K562 (cell line): ENCODE measurements at regions not wholly inside any gene's neighbourhood (a gene's known extent, or its start where the extent isn't known, plus 50 kb on each side); places are given as distances from the start of the nearest gene placed in this dataset.

Experiments used
- ATAC-seq: fragments of 200-7000 bp; cut with Tn5 transposase; 3 replicates; pipeline ENCODE4 v1.9.1; 2020; ENCODE audit warnings: moderate library complexity
- BruUV-seq: library from RNA; stranded (reverse); fragments of 400-500 nt; replicated peaks from 2 replicates; lab custom pipeline; 2021; lab: Mats Ljungman, UMichigan
- CTCF ChIA-PET: fragments of 300-600 bp; formaldehyde crosslinking; extraction: SDS; loops from one replicate; lab custom pipeline; 2021; ENCODE audit warnings: low intra/inter-chr PET ratio; lab: Yijun Ruan, JAX
- POLR2A ChIA-PET: fragments of 300-600, 350-650 bp; sonication (Branson Sonifier 250); formaldehyde crosslinking; extraction: SDS; loops from one replicate; lab custom pipeline; 2021; ENCODE audit warnings: antibody characterized with exemption, inconsistent platforms; lab: Yijun Ruan, JAX
- DNase-seq, 4 experiments: peaks; one replicate each; pipeline versions ENCODE4 v3.0.0 to v3.0.0-alpha.2; 2011 to 2018; ENCODE audit warnings: low spot score in 3 of 4, mixed read lengths in 3 of 4; ENCODE audit errors: extremely low read depth in 1 of 4
- FAIRE-seq: peaks from 2 replicates; lab custom pipeline; 2011; peaks lifted over from hg19 to GRCh38; lab: Jason Lieb, UNC
- H2AFZ ChIP-seq: 2 replicates; pipeline ENCODE4 v1.6.0; 2011; ENCODE audit warnings: low read depth, low read length, control low read depth, inconsistent platforms
- H3K27ac ChIP-seq: fragments of 200-600 bp; 3 replicates; pipeline ENCODE4 v1.8.0; 2011; ENCODE audit warnings: low read depth, mild to moderate bottlenecking, control low read depth, inconsistent platforms, low read length, moderate library complexity, mixed read lengths; ENCODE audit errors: extremely low read depth
- H3K27me3 ChIP-seq, 2 experiments: fragments of 300-600 bp in 1 of 2; 2 replicates in 1 of 2; 3 replicates in 1 of 2; pipeline versions ENCODE4 v1.6.0 to v1.8.0; 2011; ENCODE audit warnings: inconsistent platforms in 2 of 2, low read length in 2 of 2, mild to moderate bottlenecking in 1 of 2, mixed read lengths in 1 of 2, moderate library complexity in 1 of 2; ENCODE audit not compliant: control insufficient read depth in 2 of 2, insufficient read depth in 2 of 2
- H3K36me3 ChIP-seq: fragments of 300-600 bp; 3 replicates; pipeline ENCODE4 v1.8.0; 2011; ENCODE audit warnings: mild to moderate bottlenecking, low read length, inconsistent platforms; ENCODE audit not compliant: control insufficient read depth, insufficient read depth
- H3K4me1 ChIP-seq, 2 experiments: fragments of 200-600 bp in 1 of 2; replicated peaks in 1 of 2; 2 replicates in 1 of 2; 3 replicates in 1 of 2; pipeline versions ENCODE4 v1.5.1 to v1.8.0; 2011; ENCODE audit warnings: inconsistent platforms in 2 of 2, low read length in 2 of 2, mild to moderate bottlenecking in 1 of 2, mixed read lengths in 1 of 2, moderate library complexity in 1 of 2; ENCODE audit not compliant: control insufficient read depth in 2 of 2, insufficient read depth in 2 of 2
- H3K4me2 ChIP-seq: 2 replicates; pipeline ENCODE4 v1.6.1; 2011; ENCODE audit warnings: low read length, control low read depth, inconsistent platforms, mixed read lengths; ENCODE audit not compliant: insufficient read depth
- H3K4me3 ChIP-seq: fragments of 200-600 bp; sonication (generic), shearing (Covaris generic); 2 replicates; pipeline ENCODE4 v1.5.1; 2016; ENCODE audit warnings: control low read depth, inconsistent platforms
- H3K79me2 ChIP-seq: fragments of 200-600 bp; 3 replicates; pipeline ENCODE4 v1.8.0; 2011; ENCODE audit warnings: low read length, inconsistent platforms; ENCODE audit not compliant: control insufficient read depth, insufficient read depth
- H3K9ac ChIP-seq, 2 experiments: 2 replicates each; pipeline versions ENCODE4 v1.6.0 to v1.6.1; 2011; ENCODE audit warnings: low read depth in 2 of 2, low read length in 2 of 2, control low read depth in 1 of 2, inconsistent platforms in 1 of 2, mild to moderate bottlenecking in 1 of 2, mixed read lengths in 1 of 2; ENCODE audit not compliant: insufficient read depth in 1 of 2
- H3K9me1 ChIP-seq: one replicate; pipeline ENCODE4 v1.6.0; 2011; ENCODE audit warnings: inconsistent platforms, mild to moderate bottlenecking, low read length, moderate library complexity; ENCODE audit not compliant: control insufficient read depth, insufficient read depth
- H3K9me3 ChIP-seq: replicated peaks from 2 replicates; pipeline ENCODE4 v1.5.1; 2011; ENCODE audit warnings: low read depth, low read length, inconsistent platforms; ENCODE audit not compliant: control insufficient read depth, insufficient read depth
- H4K20me1 ChIP-seq: replicated peaks from 2 replicates; pipeline ENCODE4 v1.6.1; 2011; ENCODE audit warnings: low read length, inconsistent platforms, mixed read lengths; ENCODE audit not compliant: control insufficient read depth, insufficient read depth
- FOXP1 ChIP-seq: sonication (generic); formaldehyde crosslinking; IDR thresholded peaks from 2 replicates; pipeline ENCODE4 v1.8.0; 2022; ENCODE audit warnings: mild to moderate bottlenecking, missing genetic modification reagents
- HMG20B ChIP-seq: fragments of 250-450 bp; sonication (Bioruptor Pico); IDR thresholded peaks from 2 replicates; pipeline ENCODE4 v1.5.0; 2021; ENCODE audit warnings: mild to moderate bottlenecking
- MTA1 ChIP-seq: fragments of 450-650 bp; IDR thresholded peaks from 2 replicates; pipeline ENCODE4 v1.6.1; 2017; ENCODE audit warnings: borderline replicate concordance
- WGBS: fragments of 100-300 bp; shearing (Covaris generic); methylation state at CpG from one replicate; pipeline ENCODE4 v1.1.6; 2016; ENCODE audit warnings: low coverage, mixed read lengths; ENCODE audit not compliant: insufficient coverage; ENCODE audit errors: missing lambda C conversion rate; 5-methylcytosine and 5-hydroxymethylcytosine counted together
- in situ Hi-C: fragments of 300-500 bp; cut with MboI; formaldehyde crosslinking; loops from 4 replicates; pipeline ENCODE4 v1.15.0; 2018; ENCODE audit warnings: inconsistent platforms, mixed read lengths
- intact Hi-C: fragments of 100-400 bp; cut with micrococcal nuclease; formaldehyde crosslinking; loops from 2 replicates; pipeline ENCODE4 v1.14.2; 2022
- TF ChIP-seq, protein P1 (sequence below): IDR thresholded peaks from 3 replicates; pipeline ENCODE4 v1.6.1; 2011; ENCODE audit warnings: borderline replicate concordance, mild to moderate bottlenecking, moderate library complexity; ENCODE audit not compliant: insufficient read length; ENCODE audit errors: extremely low read depth
- TF ChIP-seq, protein P2 (sequence below): fragments of 250-450 bp; sonication (Bioruptor Pico); IDR thresholded peaks from 2 replicates; pipeline ENCODE4 v1.8.0; 2021; ENCODE audit warnings: borderline replicate concordance, mild to moderate bottlenecking, moderate library complexity; ENCODE audit not compliant: poor library complexity, severe bottlenecking
- TF ChIP-seq, protein P3 (sequence below): fragments of 250-450 bp; sonication (Bioruptor Pico); IDR thresholded peaks from 2 replicates; pipeline ENCODE4 v1.5.0; 2020; ENCODE audit warnings: mild to moderate bottlenecking

DNA sequence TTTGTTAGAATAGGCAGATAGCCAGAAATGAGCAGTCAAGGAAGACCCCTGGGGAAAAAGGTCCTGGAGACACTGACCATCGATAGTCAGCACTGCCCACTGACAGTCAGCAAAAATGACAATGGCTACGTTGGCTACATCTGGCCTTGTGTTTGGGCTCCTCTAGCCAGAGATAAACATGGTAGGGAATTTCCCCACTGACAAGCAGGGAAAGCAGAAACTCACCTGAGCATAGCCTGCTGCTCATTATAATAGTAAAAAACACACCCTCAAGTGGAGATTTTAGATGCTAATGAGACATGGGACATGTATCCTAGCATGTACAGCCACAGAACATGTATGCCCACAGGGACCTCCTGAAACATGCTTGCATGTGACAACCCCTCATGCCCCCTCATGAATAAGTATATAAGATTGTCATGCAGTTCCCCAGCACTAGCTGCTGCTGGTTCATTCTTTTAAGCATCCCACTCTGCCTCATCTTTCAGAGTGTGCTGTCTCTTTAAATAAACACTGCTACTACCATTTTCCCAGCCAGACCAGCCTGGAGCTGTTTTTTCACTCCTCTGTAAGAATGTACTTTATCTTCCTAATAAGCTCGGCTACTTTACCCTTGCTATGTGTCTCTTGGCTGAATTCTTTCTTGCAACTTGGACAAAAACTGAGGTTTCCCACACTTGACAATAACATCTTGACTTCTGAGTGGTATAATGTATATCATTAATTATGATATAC, 550.1 kb upstream of the CDH8 start (continued):
- TF ChIP-seq, protein P1, sequence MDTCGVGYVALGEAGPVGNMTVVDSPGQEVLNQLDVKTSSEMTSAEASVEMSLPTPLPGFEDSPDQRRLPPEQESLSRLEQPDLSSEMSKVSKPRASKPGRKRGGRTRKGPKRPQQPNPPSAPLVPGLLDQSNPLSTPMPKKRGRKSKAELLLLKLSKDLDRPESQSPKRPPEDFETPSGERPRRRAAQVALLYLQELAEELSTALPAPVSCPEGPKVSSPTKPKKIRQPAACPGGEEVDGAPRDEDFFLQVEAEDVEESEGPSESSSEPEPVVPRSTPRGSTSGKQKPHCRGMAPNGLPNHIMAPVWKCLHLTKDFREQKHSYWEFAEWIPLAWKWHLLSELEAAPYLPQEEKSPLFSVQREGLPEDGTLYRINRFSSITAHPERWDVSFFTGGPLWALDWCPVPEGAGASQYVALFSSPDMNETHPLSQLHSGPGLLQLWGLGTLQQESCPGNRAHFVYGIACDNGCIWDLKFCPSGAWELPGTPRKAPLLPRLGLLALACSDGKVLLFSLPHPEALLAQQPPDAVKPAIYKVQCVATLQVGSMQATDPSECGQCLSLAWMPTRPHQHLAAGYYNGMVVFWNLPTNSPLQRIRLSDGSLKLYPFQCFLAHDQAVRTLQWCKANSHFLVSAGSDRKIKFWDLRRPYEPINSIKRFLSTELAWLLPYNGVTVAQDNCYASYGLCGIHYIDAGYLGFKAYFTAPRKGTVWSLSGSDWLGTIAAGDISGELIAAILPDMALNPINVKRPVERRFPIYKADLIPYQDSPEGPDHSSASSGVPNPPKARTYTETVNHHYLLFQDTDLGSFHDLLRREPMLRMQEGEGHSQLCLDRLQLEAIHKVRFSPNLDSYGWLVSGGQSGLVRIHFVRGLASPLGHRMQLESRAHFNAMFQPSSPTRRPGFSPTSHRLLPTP: no peak
- TF ChIP-seq, all 486 proteins: peak for 0

DNA sequence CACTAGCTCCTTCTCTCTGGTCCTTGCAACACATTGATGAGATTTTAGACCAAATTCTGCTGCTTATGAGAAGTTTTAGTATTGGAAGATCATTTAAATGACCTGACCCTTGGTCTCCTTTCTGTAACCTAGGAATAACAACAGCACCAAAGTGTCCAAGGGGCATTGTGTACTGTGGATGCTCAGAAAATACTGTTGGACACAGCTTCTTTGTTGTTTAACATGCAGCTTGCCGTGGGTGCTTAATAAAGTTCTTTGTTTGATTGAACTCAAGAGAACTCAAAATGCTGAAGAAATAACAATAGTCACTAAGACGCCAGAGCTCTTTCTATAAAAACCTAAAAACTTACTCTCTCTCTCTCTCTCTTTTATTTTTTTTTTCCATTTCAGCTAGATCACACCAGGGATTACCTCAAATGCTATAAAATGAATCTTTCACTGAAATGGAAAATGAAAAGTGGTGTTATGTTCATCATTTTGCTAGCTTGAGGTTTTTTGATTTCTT, 548.9 kb upstream of the CDH8 start:
- no peak overlapping the region for H3K4me2 ChIP-seq
- no peaks in the 10 kb centered on the region for H3K9me1 ChIP-seq
- no peak overlapping the region for H3K27ac ChIP-seq
- CTCF ChIA-PET: no interaction called here
- H3K79me2 ChIP-seq: no peaks in the 10 kb centered on the region
- no TSS peak for BruUV-seq
- no peak overlapping the region for H2AFZ ChIP-seq
- no peaks in the 10 kb centered on the region for H3K9me3 ChIP-seq
- no peaks in the 10 kb centered on the region for H3K27me3 ChIP-seq
- 0% methylated on average over 2 of the region's 2 CpGs for WGBS
- H3K9ac ChIP-seq: no peak overlapping the region
- POLR2A ChIA-PET: no interaction called here
- H3K4me1 ChIP-seq: no peaks in the 10 kb centered on the region
- no peak for FAIRE-seq
- no peaks in the 10 kb centered on the region for H3K36me3 ChIP-seq
- H3K4me3 ChIP-seq: no peak overlapping the region
- TF ChIP-seq HMG20B: no peak
- no peak for TF ChIP-seq MTA1
- no peak for TF ChIP-seq FOXP1 (CRISPR knock-in tag)
- TF ChIP-seq, protein P2, sequence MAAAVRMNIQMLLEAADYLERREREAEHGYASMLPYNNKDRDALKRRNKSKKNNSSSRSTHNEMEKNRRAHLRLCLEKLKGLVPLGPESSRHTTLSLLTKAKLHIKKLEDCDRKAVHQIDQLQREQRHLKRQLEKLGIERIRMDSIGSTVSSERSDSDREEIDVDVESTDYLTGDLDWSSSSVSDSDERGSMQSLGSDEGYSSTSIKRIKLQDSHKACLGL (CRISPR knock-in tag): no peak
- TF ChIP-seq, protein P3, sequence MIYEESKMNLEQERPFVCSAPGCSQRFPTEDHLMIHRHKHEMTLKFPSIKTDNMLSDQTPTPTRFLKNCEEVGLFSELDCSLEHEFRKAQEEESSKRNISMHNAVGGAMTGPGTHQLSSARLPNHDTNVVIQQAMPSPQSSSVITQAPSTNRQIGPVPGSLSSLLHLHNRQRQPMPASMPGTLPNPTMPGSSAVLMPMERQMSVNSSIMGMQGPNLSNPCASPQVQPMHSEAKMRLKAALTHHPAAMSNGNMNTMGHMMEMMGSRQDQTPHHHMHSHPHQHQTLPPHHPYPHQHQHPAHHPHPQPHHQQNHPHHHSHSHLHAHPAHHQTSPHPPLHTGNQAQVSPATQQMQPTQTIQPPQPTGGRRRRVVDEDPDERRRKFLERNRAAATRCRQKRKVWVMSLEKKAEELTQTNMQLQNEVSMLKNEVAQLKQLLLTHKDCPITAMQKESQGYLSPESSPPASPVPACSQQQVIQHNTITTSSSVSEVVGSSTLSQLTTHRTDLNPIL (CRISPR knock-in tag): no peak
- no peak for ATAC-seq
- DNase-seq: no peak
- intact Hi-C loops: no loop called here
- in situ Hi-C loops: no loop called here
- H4K20me1 ChIP-seq: no peaks in the 10 kb centered on the region
